Uterus (tissue), 3 donors: ENCODE measurements at regions not wholly inside any gene's neighbourhood (a gene's known extent, or its start where the extent isn't known, plus 50 kb on each side); places are given as distances from the start of the nearest gene placed in this dataset.

Experiments
- DNase-seq, 2 donors: peaks; one replicate each; pipeline ENCODE4 v3.0.0-alpha.2; 2019 to 2020
- H3K27ac ChIP-seq, 2 donors: fragments of 200-600 bp; sonication (generic); 1 replicate in 1 of 2; 2 replicates in 1 of 2; pipeline ENCODE4 v1.5.1; 2016 to 2018
- H3K27me3 ChIP-seq, 2 donors: fragments of 200-600 bp; sonication (generic); one replicate each; pipeline ENCODE4 v1.5.1; 2018 to 2019; ENCODE audit warnings: control low read depth in 1 of 2
- H3K36me3 ChIP-seq, 2 donors: fragments of 200-600 bp; sonication (generic); one replicate each; pipeline ENCODE4 v1.5.1; 2019; ENCODE audit warnings: control low read depth in 1 of 2
- H3K4me1 ChIP-seq, 2 donors: fragments of 200-600 bp; sonication (generic); one replicate each; pipeline ENCODE4 v1.5.1; 2018 to 2019; ENCODE audit warnings: control low read depth in 1 of 2
- H3K4me3 ChIP-seq, 2 donors: fragments of 200-600 bp; sonication (generic); 1 replicate in 1 of 2; 2 replicates in 1 of 2; pipeline ENCODE4 v1.5.1; 2018 to 2019; ENCODE audit warnings: mild to moderate bottlenecking in 1 of 2
- H3K9me3 ChIP-seq, 2 donors: fragments of 200-600 bp; sonication (generic); one replicate each; pipeline ENCODE4 v1.5.1; 2019; ENCODE audit warnings: control low read depth in 1 of 2
- POLR2A ChIP-seq, 2 donors: fragments of 450-650 bp; IDR thresholded peaks; one replicate each; pipeline ENCODE4 v1.6.1; 2016; ENCODE audit warnings: antibody characterized with exemption in 2 of 2, mild to moderate bottlenecking in 1 of 2, moderate library complexity in 1 of 2
- intact Hi-C: fragments of 100-400 bp; cut with DNase I; formaldehyde crosslinking; loops from one replicate; pipeline ENCODE4 v1.15.1; 2023; ENCODE audit warnings: low total_unique reads
- TF ChIP-seq, protein P1 (sequence below), 4 experiments: fragments of 200-600 bp in 2 of 4; fragments of 450-650 bp in 2 of 4; sonication (generic) in 2 of 4; IDR thresholded peaks; one replicate each; pipeline ENCODE4 v1.5.1; 2016 to 2019; ENCODE audit warnings: antibody characterized with exemption in 4 of 4, mild to moderate bottlenecking in 2 of 4, moderate library complexity in 1 of 4
- donor health status: DM: yes; HTN: yes; CAD: no.

- intact Hi-C loops: no loop called here
These were observed 248.4 kb upstream of the LMCD1 start for GRCh38 chr3:8253201-8253600.

GRCh38 chr3:8254489-8254888, 247.1 kb upstream of the LMCD1 start:
- Histone ChIP-seq H3K36me3 (no peaks in the 10 kb centered on the region), H3K27me3 (no peaks in the 10 kb centered on the region), H3K9me3 (no peaks in the 10 kb centered on the region), H3K4me3 (no peak overlapping the region), H3K27ac (no peak overlapping the region), H3K4me1 (no peaks in the 10 kb centered on the region)
- DNase-seq: no peak
- no peak for TF ChIP-seq POLR2A (IDR thresholded peaks at IDR 0.05)
- intact Hi-C loops: no loop called here

More at GRCh38 chr3:8253201-8253600, 248.4 kb upstream of the LMCD1 start:
- Histone ChIP-seq H3K27ac (no peak overlapping the region), H3K9me3 (no peaks in the 10 kb centered on the region), H3K36me3 (no peaks in the 10 kb centered on the region), H3K4me3 (no peak overlapping the region), H3K4me1 (no peaks in the 10 kb centered on the region), H3K27me3 (no peaks in the 10 kb centered on the region)
- TF ChIP-seq, protein P1, sequence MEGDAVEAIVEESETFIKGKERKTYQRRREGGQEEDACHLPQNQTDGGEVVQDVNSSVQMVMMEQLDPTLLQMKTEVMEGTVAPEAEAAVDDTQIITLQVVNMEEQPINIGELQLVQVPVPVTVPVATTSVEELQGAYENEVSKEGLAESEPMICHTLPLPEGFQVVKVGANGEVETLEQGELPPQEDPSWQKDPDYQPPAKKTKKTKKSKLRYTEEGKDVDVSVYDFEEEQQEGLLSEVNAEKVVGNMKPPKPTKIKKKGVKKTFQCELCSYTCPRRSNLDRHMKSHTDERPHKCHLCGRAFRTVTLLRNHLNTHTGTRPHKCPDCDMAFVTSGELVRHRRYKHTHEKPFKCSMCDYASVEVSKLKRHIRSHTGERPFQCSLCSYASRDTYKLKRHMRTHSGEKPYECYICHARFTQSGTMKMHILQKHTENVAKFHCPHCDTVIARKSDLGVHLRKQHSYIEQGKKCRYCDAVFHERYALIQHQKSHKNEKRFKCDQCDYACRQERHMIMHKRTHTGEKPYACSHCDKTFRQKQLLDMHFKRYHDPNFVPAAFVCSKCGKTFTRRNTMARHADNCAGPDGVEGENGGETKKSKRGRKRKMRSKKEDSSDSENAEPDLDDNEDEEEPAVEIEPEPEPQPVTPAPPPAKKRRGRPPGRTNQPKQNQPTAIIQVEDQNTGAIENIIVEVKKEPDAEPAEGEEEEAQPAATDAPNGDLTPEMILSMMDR (IDR thresholded peaks at IDR 0.05): no peak
- DNase-seq: no peak

DNA sequence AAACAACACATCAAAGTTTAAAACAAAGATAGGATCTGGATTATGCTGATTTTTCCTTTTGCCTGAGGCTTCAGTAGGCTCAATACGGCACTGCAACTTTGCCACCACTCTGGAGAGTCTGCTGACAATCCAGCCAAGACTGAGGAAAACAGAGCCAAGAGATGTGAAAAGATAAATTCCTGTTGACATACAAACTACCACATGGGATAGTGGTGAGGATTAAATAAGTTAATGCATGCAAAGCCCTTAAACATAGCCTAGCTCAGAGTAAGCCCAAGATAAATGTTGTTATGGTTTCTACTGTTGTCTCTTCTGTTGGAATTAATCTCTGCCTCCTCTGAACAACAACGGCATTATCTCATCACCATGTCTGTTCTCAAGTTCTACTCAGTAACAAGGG, 245.9 kb upstream of the LMCD1 start:
- intact Hi-C loops: no loop called here
- Histone ChIP-seq H3K27me3 (no peaks in the 10 kb centered on the region), H3K27ac (no peak overlapping the region), H3K9me3 (no peaks in the 10 kb centered on the region), H3K36me3 (no peaks in the 10 kb centered on the region), H3K4me3 (no peak overlapping the region), H3K4me1 (no peaks in the 10 kb centered on the region)
- no peak for TF ChIP-seq POLR2A (IDR thresholded peaks at IDR 0.05)
- TF ChIP-seq, protein P1 (IDR thresholded peaks at IDR 0.05): no peak
- DNase-seq: no peak

- Histone ChIP-seq H3K36me3 (no peaks in the 10 kb centered on the region), H3K9me3 (no peaks in the 10 kb centered on the region), H3K27ac (no peak overlapping the region), H3K4me1 (no peaks in the 10 kb centered on the region), H3K4me3 (no peak overlapping the region), H3K27me3 (no peaks in the 10 kb centered on the region)
- no peak for DNase-seq
- TF ChIP-seq POLR2A (IDR thresholded peaks at IDR 0.05): no peak
- TF ChIP-seq, protein P1 (IDR thresholded peaks at IDR 0.05): no peak
- intact Hi-C loops: no loop called here
These were observed 245.1 kb upstream of the LMCD1 start for GRCh38 chr3:8256441-8257071.

- intact Hi-C loops: no loop called here
- DNase-seq: no peak
- no peak for TF ChIP-seq POLR2A (IDR thresholded peaks at IDR 0.05)
- TF ChIP-seq, protein P1 (IDR thresholded peaks at IDR 0.05): no peak
- H3K27me3 ChIP-seq: no peaks in the 10 kb centered on the region
- H3K27ac ChIP-seq: no peak overlapping the region
- no peaks in the 10 kb centered on the region for H3K9me3 ChIP-seq
- H3K4me1 ChIP-seq: no peaks in the 10 kb centered on the region
- no peak overlapping the region for H3K4me3 ChIP-seq
- no peaks in the 10 kb centered on the region for H3K36me3 ChIP-seq
These were observed 240.6 kb upstream of the LMCD1 start for GRCh38 chr3:8261018-8261417.

DNA sequence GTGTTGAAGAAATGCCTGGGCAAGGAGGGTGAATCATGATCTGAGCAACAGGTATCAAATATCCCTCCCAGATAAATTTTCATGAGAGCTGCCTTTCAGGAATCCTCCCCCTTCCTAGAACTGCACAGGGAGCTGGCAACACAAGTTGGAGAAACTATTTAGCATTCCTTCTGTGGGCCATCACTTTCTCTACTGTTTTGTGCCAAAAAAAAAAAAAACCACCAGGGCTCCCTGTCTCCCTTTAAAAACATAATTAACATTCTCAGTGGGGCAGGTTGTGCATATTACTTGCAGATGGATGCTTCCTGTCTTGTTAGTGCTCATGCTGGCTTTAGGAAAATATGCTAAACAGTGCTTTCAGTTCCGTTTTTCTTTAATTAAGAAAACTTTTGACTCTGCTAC, 234.9 kb upstream of the LMCD1 start:
- no peaks in the 10 kb centered on the region for H3K4me1 ChIP-seq
- intact Hi-C loops: no loop called here
- no peaks in the 10 kb centered on the region for H3K27me3 ChIP-seq
- DNase-seq: no peak
- TF ChIP-seq, protein P1 (IDR thresholded peaks at IDR 0.05): no peak
- TF ChIP-seq POLR2A (IDR thresholded peaks at IDR 0.05): no peak
- H3K36me3 ChIP-seq: no peaks in the 10 kb centered on the region
- H3K27ac ChIP-seq: no peak overlapping the region
- no peak overlapping the region for H3K4me3 ChIP-seq
- no peaks in the 10 kb centered on the region for H3K9me3 ChIP-seq
